Neuronal stem cell (in vitro differentiated cells): ENCODE measurements at regions not wholly inside any gene's neighbourhood (a gene's known extent, or its start where the extent isn't known, plus 50 kb on each side); places are given as distances from the start of the nearest gene placed in this dataset.

Experiments used
- DNase-seq: peaks from one replicate; pipeline ENCODE4 v3.0.0-alpha.2; 2013; ENCODE audit warnings: low spot score
- H2AFZ ChIP-seq: one replicate; pipeline ENCODE4 v1.6.1; 2013; ENCODE audit warnings: mild to moderate bottlenecking, low read length, inconsistent platforms
- H2AK5ac ChIP-seq: 2 replicates; pipeline ENCODE4 v1.6.1; 2013; ENCODE audit warnings: low read depth, mild to moderate bottlenecking, inconsistent platforms, low read length, moderate library complexity, mixed read lengths
- H2BK120ac ChIP-seq: 2 replicates; pipeline ENCODE4 v1.6.1; 2013; ENCODE audit warnings: low read depth, mild to moderate bottlenecking, inconsistent platforms, low read length, moderate library complexity, mixed read lengths
- H2BK12ac ChIP-seq: one replicate; pipeline ENCODE4 v1.6.1; 2013; ENCODE audit warnings: low read length, inconsistent platforms
- H2BK15ac ChIP-seq: 2 replicates; pipeline ENCODE4 v1.6.1; 2013; ENCODE audit warnings: mild to moderate bottlenecking, low read length, inconsistent platforms, mixed read lengths
- H2BK5ac ChIP-seq: one replicate; pipeline ENCODE4 v1.6.1; 2013; ENCODE audit warnings: inconsistent platforms, mild to moderate bottlenecking, low read length, moderate library complexity
- H3K14ac ChIP-seq: one replicate; pipeline ENCODE4 v1.6.1; 2013; ENCODE audit warnings: low read length, inconsistent platforms
- H3K18ac ChIP-seq: 2 replicates; pipeline ENCODE4 v1.6.1; 2013; ENCODE audit warnings: low read length, inconsistent platforms
- H3K23ac ChIP-seq: 2 replicates; pipeline ENCODE4 v1.6.1; 2013; ENCODE audit warnings: low read depth, mild to moderate bottlenecking, mixed read lengths, low read length, inconsistent platforms; ENCODE audit not compliant: poor library complexity
- H3K27ac ChIP-seq: replicated peaks from 3 replicates; pipeline ENCODE4 v1.5.1; 2013; ENCODE audit warnings: low read length, inconsistent platforms
- H3K27me3 ChIP-seq, 3 experiments: 2 replicates each; pipeline ENCODE4 v1.6.1; 2013; ENCODE audit warnings: low read length in 3 of 3, mild to moderate bottlenecking in 2 of 3, inconsistent platforms in 1 of 3, low read depth in 1 of 3, mixed read lengths in 1 of 3, moderate library complexity in 1 of 3; ENCODE audit not compliant: control insufficient read depth in 3 of 3, insufficient read depth in 3 of 3
- H3K36me3 ChIP-seq, 2 donors: replicated peaks in 1 of 2; 2 replicates each; pipeline ENCODE4 v1.6.1; 2013; ENCODE audit warnings: low read length in 2 of 2; ENCODE audit not compliant: control insufficient read depth in 2 of 2, insufficient read depth in 2 of 2
- H3K4ac ChIP-seq: 2 replicates; pipeline ENCODE4 v1.6.1; 2013; ENCODE audit warnings: inconsistent platforms, mild to moderate bottlenecking, low read length, moderate library complexity
- H3K4me1 ChIP-seq, 2 donors: 1 replicate in 1 of 2; 2 replicates in 1 of 2; pipeline ENCODE4 v1.6.1; 2013; ENCODE audit warnings: low read length in 2 of 2, low read depth in 1 of 2; ENCODE audit not compliant: control insufficient read depth in 2 of 2, insufficient read depth in 1 of 2
- H3K4me2 ChIP-seq: one replicate; pipeline ENCODE4 v1.6.1; 2013; ENCODE audit warnings: mild to moderate bottlenecking, low read length, inconsistent platforms; ENCODE audit not compliant: insufficient read depth, poor library complexity, severe bottlenecking
- H3K4me3 ChIP-seq, 2 donors: 2 replicates each; pipeline ENCODE4 v1.5.1; 2013; ENCODE audit warnings: low read length in 2 of 2, mild to moderate bottlenecking in 2 of 2, inconsistent platforms in 1 of 2, moderate library complexity in 1 of 2
- H3K79me1 ChIP-seq: one replicate; pipeline ENCODE4 v1.6.1; 2013; ENCODE audit warnings: low read depth, mild to moderate bottlenecking, inconsistent platforms, low read length, moderate library complexity
- H3K9ac ChIP-seq: one replicate; pipeline ENCODE4 v1.6.1; 2013; ENCODE audit warnings: mild to moderate bottlenecking, low read depth, low read length, inconsistent platforms; ENCODE audit not compliant: poor library complexity
- H3K9me3 ChIP-seq, 2 donors: replicated peaks in 1 of 2; 2 replicates each; pipeline versions ENCODE3 to v1.6.1; 2013; ENCODE audit warnings: low read length in 2 of 2, mild to moderate bottlenecking in 2 of 2, inconsistent platforms in 1 of 2, low read depth in 1 of 2, mixed read lengths in 1 of 2, moderate library complexity in 1 of 2; ENCODE audit not compliant: control insufficient read depth in 2 of 2, insufficient read depth in 1 of 2
- H4K8ac ChIP-seq: one replicate; pipeline ENCODE4 v1.6.1; 2013; ENCODE audit warnings: low read depth, mild to moderate bottlenecking, inconsistent platforms, low read length, moderate library complexity
- H4K91ac ChIP-seq: one replicate; pipeline ENCODE4 v1.6.1; 2013; ENCODE audit warnings: low read length, low read depth, mild to moderate bottlenecking, inconsistent platforms; ENCODE audit not compliant: poor library complexity
- WGBS, 2 donors: extraction: QIAGEN DNeasy Blood & Tissue Kit; methylation state at CpG; one replicate each; pipeline ENCODE4 v1.1.7; 2013; ENCODE audit warnings: missing lambda C conversion rate in 2 of 2, mixed read lengths in 1 of 2; ENCODE audit not compliant: insufficient read length in 2 of 2, insufficient replicate concordance in 1 of 2; ENCODE audit errors: extremely low coverage in 2 of 2; 5-methylcytosine and 5-hydroxymethylcytosine counted together

- Histone ChIP-seq H2AK5ac (no peak overlapping the region), H2BK120ac (no peak overlapping the region), H3K4me1 (no peaks in the 10 kb centered on the region), H2AFZ (no peak overlapping the region), H3K4ac (no peak overlapping the region), H3K9me3 (no peaks in the 10 kb centered on the region), H3K4me2 (no peak overlapping the region), H3K36me3 (no peaks in the 10 kb centered on the region), H3K79me1 (no peaks in the 10 kb centered on the region), H3K27me3 (no peaks in the 10 kb centered on the region), H3K18ac (no peak overlapping the region), H4K91ac (no peak overlapping the region), H3K4me3 (no peak overlapping the region), H3K23ac (no peak overlapping the region), H2BK15ac (no peak overlapping the region), H3K27ac (no peak overlapping the region), H2BK5ac (no peak overlapping the region), H4K8ac (no peak overlapping the region), H3K9ac (no peak overlapping the region), H2BK12ac (no peak overlapping the region), H3K14ac (no peak overlapping the region)
- no peak for DNase-seq
- no CpG with 5 or more reads among the region's 2 CpGs for WGBS, 2 donors
These were observed 261.3 kb upstream of the MEOX2 start for GRCh38 chr7:15947754-15948153.

- Histone ChIP-seq H2BK15ac (no peak overlapping the region), H3K23ac (no peak overlapping the region), H3K18ac (no peak overlapping the region), H4K91ac (no peak overlapping the region), H3K4me3 (no peak overlapping the region), H2BK12ac (no peak overlapping the region), H3K9ac (no peak overlapping the region), H3K79me1 (no peaks in the 10 kb centered on the region), H3K9me3 (no peaks in the 10 kb centered on the region), H3K14ac (no peak overlapping the region), H2BK120ac (no peak overlapping the region), H2BK5ac (no peak overlapping the region), H3K4me2 (no peak overlapping the region), H3K36me3 (no peaks in the 10 kb centered on the region), H4K8ac (no peak overlapping the region), H3K27me3 (no peaks in the 10 kb centered on the region), H2AK5ac (no peak overlapping the region), H3K4me1 (peaks cover 0 to 1% of the 10 kb centered on the region in 2 donors), H3K4ac (no peak overlapping the region), H2AFZ (no peak overlapping the region), H3K27ac (no peak overlapping the region)
- DNase-seq, result no peak
These were observed 251.6 kb upstream of the MEOX2 start for GRCh38 chr7:15938115-15938514.

GRCh38 chr7:15937571-15937970 is 251.1 kb upstream of the MEOX2 start:
- Histone ChIP-seq H4K91ac (no peak overlapping the region), H3K36me3 (no peaks in the 10 kb centered on the region), H3K9ac (no peak overlapping the region), H2BK5ac (no peak overlapping the region), H2BK120ac (no peak overlapping the region), H3K23ac (no peak overlapping the region), H3K4me2 (no peak overlapping the region), H2BK12ac (no peak overlapping the region), H3K4me1 (peaks cover 0 to 1% of the 10 kb centered on the region in 2 donors), H2AK5ac (no peak overlapping the region), H2AFZ (no peak overlapping the region), H3K27ac (no peak overlapping the region), H2BK15ac (no peak overlapping the region), H3K9me3 (no peaks in the 10 kb centered on the region), H3K14ac (no peak overlapping the region), H3K4me3 (no peak overlapping the region), H3K4ac (no peak overlapping the region), H3K18ac (no peak overlapping the region), H3K27me3 (no peaks in the 10 kb centered on the region), H3K79me1 (no peaks in the 10 kb centered on the region), H4K8ac (no peak overlapping the region)
- no peak for DNase-seq

GRCh38 chr7:15936991-15937390 is 250.5 kb upstream of the MEOX2 start:
- Histone ChIP-seq H3K9me3 (no peaks in the 10 kb centered on the region), H3K79me1 (no peaks in the 10 kb centered on the region), H2BK12ac (no peak overlapping the region), H2BK5ac (no peak overlapping the region), H3K36me3 (no peaks in the 10 kb centered on the region), H2AK5ac (no peak overlapping the region), H3K23ac (no peak overlapping the region), H3K4me3 (no peak overlapping the region), H2BK15ac (no peak overlapping the region), H3K14ac (no peak overlapping the region), H3K27me3 (no peaks in the 10 kb centered on the region), H4K91ac (no peak overlapping the region), H3K9ac (no peak overlapping the region), H3K18ac (no peak overlapping the region), H2BK120ac (no peak overlapping the region), H3K4ac (no peak overlapping the region), H3K27ac (no peak overlapping the region), H4K8ac (no peak overlapping the region), H3K4me2 (no peak overlapping the region), H3K4me1 (peaks cover 0 to 1% of the 10 kb centered on the region in 2 donors), H2AFZ (no peak overlapping the region)
- DNase-seq, result no peak
- WGBS, 2 donors, result no CpG with 5 or more reads among the region's 2 CpGs
